Karpas-422 (cell line): ENCODE measurements at regions not wholly inside any gene's neighbourhood (a gene's known extent, or its start where the extent isn't known, plus 50 kb on each side); places are given as distances from the start of the nearest gene placed in this dataset.
"Not testable (repeated sequence)": the region's sequence is repeated elsewhere in the genome, so short reads cannot be mapped to it uniquely, and the experiment has no call there.

Source experiments
- DNase-seq: peaks from one replicate; pipeline ENCODE4 v3.0.0-alpha.2; 2015
- H2AFZ ChIP-seq: fragments of 200-600 bp; sonication (generic); 2 replicates; pipeline ENCODE4 v1.6.1; 2014; ENCODE audit warnings: antibody characterized with exemption, low read length, mixed read lengths
- H3K27ac ChIP-seq: fragments of 200-600 bp; sonication (generic); 2 replicates; pipeline ENCODE4 v1.5.1; 2014; ENCODE audit warnings: mild to moderate bottlenecking, low read length, moderate library complexity
- H3K27me3 ChIP-seq: fragments of 200-600 bp; sonication (generic); 2 replicates; pipeline ENCODE4 v1.6.1; 2014; ENCODE audit warnings: low read length, mixed read lengths
- H3K36me3 ChIP-seq: fragments of 200-600 bp; sonication (generic); 2 replicates; pipeline ENCODE4 v1.6.1; 2014; ENCODE audit warnings: low read length, mixed read lengths; ENCODE audit not compliant: insufficient read depth
- H3K4me1 ChIP-seq: fragments of 200-600 bp; sonication (generic); 2 replicates; pipeline ENCODE4 v1.6.1; 2014; ENCODE audit warnings: mild to moderate bottlenecking, low read length, mixed read lengths
- H3K4me2 ChIP-seq: fragments of 200-600 bp; sonication (generic); 2 replicates; pipeline ENCODE4 v1.6.1; 2014; ENCODE audit warnings: low read length, low read depth, mild to moderate bottlenecking; ENCODE audit not compliant: poor library complexity, severe bottlenecking
- H3K4me3 ChIP-seq: fragments of 200-600 bp; sonication (generic); 2 replicates; pipeline ENCODE4 v1.5.1; 2014; ENCODE audit warnings: mild to moderate bottlenecking, antibody characterized with exemption, low read length, mixed read lengths
- H3K79me2 ChIP-seq: fragments of 200-600 bp; sonication (generic); 2 replicates; pipeline ENCODE4 v1.6.1; 2014; ENCODE audit warnings: mild to moderate bottlenecking, low read length, mixed read lengths
- H3K9ac ChIP-seq: fragments of 200-600 bp; sonication (generic); 2 replicates; pipeline ENCODE4 v1.6.0; 2014; ENCODE audit warnings: low read length
- H3K9me2 ChIP-seq: fragments of 200-600 bp; sonication (generic), shearing (Covaris generic); replicated peaks from 2 replicates; pipeline ENCODE4 v1.6.0; 2014; ENCODE audit warnings: mild to moderate bottlenecking, low read length, moderate library complexity; ENCODE audit not compliant: insufficient read depth
- H3K9me3 ChIP-seq: fragments of 300-700, 200-600 bp; sonication (generic); 2 replicates; pipeline ENCODE4 v1.6.1; 2014; ENCODE audit warnings: low read length, mixed read lengths
- H4K20me1 ChIP-seq: fragments of 200-600 bp; sonication (generic); 2 replicates; pipeline ENCODE4 v1.6.1; 2014; ENCODE audit warnings: mild to moderate bottlenecking, antibody characterized with exemption, low read length, low read depth; ENCODE audit not compliant: insufficient read depth

DNA sequence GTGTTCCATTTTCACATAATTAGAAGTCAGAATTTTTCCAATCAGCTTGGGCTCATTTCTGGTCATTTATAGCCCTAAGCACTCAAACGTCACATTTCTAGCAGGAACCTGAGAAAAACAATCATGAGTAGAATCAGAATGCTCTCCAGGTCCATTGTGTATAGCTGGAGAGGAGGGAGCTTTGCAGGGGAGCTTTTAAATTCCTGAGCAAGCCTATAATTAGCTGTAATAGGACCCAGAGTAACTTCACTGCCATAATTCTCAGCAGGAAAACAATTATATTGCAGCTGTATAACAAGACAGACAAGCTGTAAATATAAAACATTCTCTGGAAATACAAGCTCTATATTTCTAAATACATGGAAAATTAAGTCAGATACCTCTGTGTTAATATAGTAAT lies 637.6 kb upstream of the SGCD start:
- no peaks in the 10 kb centered on the region for H3K27me3 ChIP-seq
- H3K36me3 ChIP-seq, result no peaks in the 10 kb centered on the region
- H3K9me2 ChIP-seq, result no peaks in the 10 kb centered on the region
- no peaks in the 10 kb centered on the region for H3K79me2 ChIP-seq
- H3K9me3 ChIP-seq, result no peaks in the 10 kb centered on the region
- H3K27ac ChIP-seq, result no peak overlapping the region
- H3K4me2 ChIP-seq, result no peak overlapping the region
- H3K4me3 ChIP-seq, result no peak overlapping the region
- H3K9ac ChIP-seq, result no peak overlapping the region
- no peaks in the 10 kb centered on the region for H4K20me1 ChIP-seq
- H3K4me1 ChIP-seq, result no peaks in the 10 kb centered on the region
- no peak for DNase-seq
- H2AFZ ChIP-seq, result no peak overlapping the region

DNA sequence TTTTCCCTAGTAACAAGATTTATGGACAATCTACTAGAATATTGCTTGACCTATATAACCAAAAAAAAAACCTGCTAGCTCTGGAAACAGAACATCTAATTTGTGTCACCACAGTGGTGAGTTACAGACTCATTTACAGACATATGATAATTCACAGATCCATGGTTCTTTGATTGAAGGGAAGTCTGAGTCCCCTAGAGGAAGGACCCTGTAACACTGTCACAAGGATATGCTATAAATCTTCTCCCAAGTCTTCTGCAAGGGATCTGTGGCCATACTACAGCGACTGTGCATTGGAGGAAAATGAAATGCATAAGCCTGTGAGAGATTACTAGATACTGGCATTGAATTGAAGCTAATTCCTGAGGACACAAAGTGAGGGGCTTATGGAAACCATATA lies 630.6 kb upstream of the SGCD start:
- Histone ChIP-seq H3K4me3 (no peak overlapping the region), H3K4me2 (no peak overlapping the region), H3K27me3 (no peaks in the 10 kb centered on the region), H3K27ac (no peak overlapping the region), H3K9me2 (no peaks in the 10 kb centered on the region), H3K4me1 (no peaks in the 10 kb centered on the region), H2AFZ (no peak overlapping the region), H3K36me3 (no peaks in the 10 kb centered on the region), H4K20me1 (no peaks in the 10 kb centered on the region), H3K9me3 (no peaks in the 10 kb centered on the region), H3K9ac (no peak overlapping the region), H3K79me2 (no peaks in the 10 kb centered on the region)
- DNase-seq, result no peak

DNA sequence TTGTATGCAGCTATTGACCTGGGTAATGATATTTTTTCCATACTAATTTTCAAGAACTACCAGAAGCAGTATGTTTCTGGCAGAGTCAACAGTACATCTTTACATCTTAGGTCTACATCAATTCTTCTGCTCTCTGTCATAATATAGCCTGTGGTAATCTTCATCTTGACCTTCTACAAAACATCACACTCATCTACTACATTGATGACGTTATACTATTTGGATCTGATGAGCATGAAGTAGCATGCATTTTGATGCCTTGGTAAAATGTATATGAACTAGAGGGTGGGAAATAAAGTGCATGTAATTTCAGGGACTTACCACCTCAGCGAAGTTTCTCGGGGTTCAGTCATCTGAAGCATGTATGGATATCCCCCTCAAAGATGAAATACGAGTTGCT lies 629.7 kb upstream of the SGCD start:
- no peak for DNase-seq
- Histone ChIP-seq H3K36me3 (no peaks in the 10 kb centered on the region), H4K20me1 (no peaks in the 10 kb centered on the region), H3K4me2 (no peak overlapping the region), H3K27ac (no peak overlapping the region), H3K79me2 (no peaks in the 10 kb centered on the region), H3K4me3 (no peak overlapping the region), H3K27me3 (no peaks in the 10 kb centered on the region), H3K4me1 (no peaks in the 10 kb centered on the region), H3K9me2 (no peaks in the 10 kb centered on the region), H3K9ac (no peak overlapping the region), H3K9me3 (no peaks in the 10 kb centered on the region), H2AFZ (no peak overlapping the region)

GRCh38 chr5:155699385-155699784 lies 627.6 kb upstream of the SGCD start:
- Histone ChIP-seq H3K36me3 (no peaks in the 10 kb centered on the region), H3K9me3 (no peaks in the 10 kb centered on the region), H3K4me3 (no peak overlapping the region), H3K27ac (no peak overlapping the region), H3K27me3 (no peaks in the 10 kb centered on the region), H4K20me1 (no peaks in the 10 kb centered on the region), H3K4me2 (no peak overlapping the region), H3K4me1 (no peaks in the 10 kb centered on the region), H3K9me2 (no peaks in the 10 kb centered on the region), H3K9ac (no peak overlapping the region), H2AFZ (no peak overlapping the region), H3K79me2 (no peaks in the 10 kb centered on the region)
- DNase-seq, result no peak

GRCh38 chr5:155700333-155700732 lies 626.6 kb upstream of the SGCD start:
- H3K79me2 ChIP-seq, result no peaks in the 10 kb centered on the region
- no peaks in the 10 kb centered on the region for H3K9me3 ChIP-seq

DNA sequence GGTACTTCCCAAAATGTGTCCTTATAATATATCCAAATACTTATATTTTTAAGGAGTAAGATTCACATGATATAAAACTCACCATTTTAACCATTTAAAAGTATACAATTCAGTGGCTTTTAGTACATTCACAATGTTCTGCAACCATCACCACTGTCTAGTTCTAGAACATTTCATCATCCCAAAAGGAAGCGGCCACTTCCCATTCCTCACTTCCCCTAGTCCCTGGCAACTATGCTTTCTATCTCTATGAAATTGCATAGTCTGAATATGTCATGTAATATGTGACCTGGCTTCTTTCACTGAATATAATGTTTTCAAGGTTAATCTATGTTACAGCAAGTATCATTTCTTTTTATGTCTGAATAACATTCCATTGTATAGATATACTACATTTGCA lies 615.1 kb upstream of the SGCD start:
- H2AFZ ChIP-seq, result no peak overlapping the region
- no peaks in the 10 kb centered on the region for H4K20me1 ChIP-seq
- H3K9ac ChIP-seq, result no peak overlapping the region
- H3K27me3 ChIP-seq, result no peaks in the 10 kb centered on the region
- H3K4me3 ChIP-seq, result no peak overlapping the region
- H3K4me2 ChIP-seq, result no peak overlapping the region
- H3K9me2 ChIP-seq, result no peaks in the 10 kb centered on the region
- H3K4me1 ChIP-seq, result no peaks in the 10 kb centered on the region
- H3K27ac ChIP-seq, result no peak overlapping the region
- DNase-seq, result no peak
- no peaks in the 10 kb centered on the region for H3K36me3 ChIP-seq
- H3K79me2 ChIP-seq, result no peaks in the 10 kb centered on the region
- H3K9me3 ChIP-seq, result no peaks in the 10 kb centered on the region

More at GRCh38 chr5:155700333-155700732, 626.6 kb upstream of the SGCD start:
- Histone ChIP-seq H4K20me1 (no peaks in the 10 kb centered on the region), H2AFZ (no peak overlapping the region), H3K4me3 (no peak overlapping the region), H3K36me3 (no peaks in the 10 kb centered on the region), H3K9ac (no peak overlapping the region), H3K27me3 (no peaks in the 10 kb centered on the region), H3K4me1 (no peaks in the 10 kb centered on the region), H3K27ac (no peak overlapping the region), H3K9me2 (no peaks in the 10 kb centered on the region), H3K4me2 (no peak overlapping the region)
- peak; percentile 66 for DNase-seq

GRCh38 chr5:155714435-155714834 lies 612.5 kb upstream of the SGCD start:
- not testable (repeated sequence) for H3K27me3 ChIP-seq, DNase-seq, H3K9me2 ChIP-seq, H4K20me1 ChIP-seq, H3K9me3 ChIP-seq, H3K4me3 ChIP-seq, H2AFZ ChIP-seq, H3K4me2 ChIP-seq, H3K79me2 ChIP-seq, H3K4me1 ChIP-seq, H3K27ac ChIP-seq, H3K9ac ChIP-seq, H3K36me3 ChIP-seq

GRCh38 chr5:155726267-155726666 lies 600.7 kb upstream of the SGCD start:
- Histone ChIP-seq H3K9ac (no peak overlapping the region), H3K27ac (no peak overlapping the region), H2AFZ (no peak overlapping the region), H3K9me3 (no peaks in the 10 kb centered on the region), H3K4me3 (no peak overlapping the region), H4K20me1 (no peaks in the 10 kb centered on the region), H3K27me3 (no peaks in the 10 kb centered on the region), H3K79me2 (no peaks in the 10 kb centered on the region), H3K4me2 (no peak overlapping the region), H3K36me3 (no peaks in the 10 kb centered on the region), H3K4me1 (no peaks in the 10 kb centered on the region), H3K9me2 (no peaks in the 10 kb centered on the region)
- DNase-seq, result no peak

DNA sequence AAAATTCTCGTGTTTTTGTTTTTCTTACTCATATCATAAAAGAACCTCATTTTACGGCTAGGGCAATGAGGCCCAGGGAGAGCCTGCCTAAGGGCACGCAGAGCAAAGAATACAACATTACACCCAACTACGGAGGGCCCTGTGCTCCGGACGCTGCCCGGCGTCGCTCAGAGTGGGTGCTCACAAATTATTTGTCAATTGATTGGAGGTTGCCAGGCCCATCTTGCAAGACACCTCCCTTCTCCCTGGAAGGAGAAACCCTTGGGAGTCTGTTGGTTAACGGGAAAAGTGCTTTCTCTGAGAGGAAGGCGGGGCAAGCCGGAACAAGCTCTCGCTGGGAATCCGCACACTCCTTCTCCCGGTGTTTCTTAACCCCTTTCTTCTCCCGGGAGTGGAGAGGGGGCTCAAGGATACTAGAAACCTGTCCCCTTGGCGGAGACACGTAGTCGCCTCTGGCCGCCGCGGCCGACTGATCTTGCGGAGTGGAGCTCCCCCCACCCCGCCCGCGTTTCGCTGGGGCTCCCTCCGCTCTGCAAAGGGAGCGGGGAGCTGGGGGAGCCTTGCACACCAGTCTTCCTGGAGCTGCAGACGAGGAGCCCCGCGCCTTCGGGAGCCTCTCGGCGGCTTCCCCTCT lies 599.3 kb upstream of the SGCD start:
- Histone ChIP-seq H3K79me2 (no peaks in the 10 kb centered on the region), H4K20me1 (no peaks in the 10 kb centered on the region), H3K9me2 (no peaks in the 10 kb centered on the region), H3K36me3 (no peaks in the 10 kb centered on the region), H3K27me3 (no peaks in the 10 kb centered on the region), H3K27ac (no peak overlapping the region), H2AFZ (no peak overlapping the region), H3K4me1 (no peaks in the 10 kb centered on the region), H3K4me2 (no peak overlapping the region), H3K9ac (no peak overlapping the region), H3K4me3 (no peak overlapping the region), H3K9me3 (no peaks in the 10 kb centered on the region)
- DNase-seq, result no peak
